PFSK-1 (cell line): ENCODE measurements at regions not wholly inside any gene's neighbourhood (a gene's known extent, or its start where the extent isn't known, plus 50 kb on each side); places are given as distances from the start of the nearest gene placed in this dataset.

Experiments
- POLR2AphosphoS5 ChIP-seq: IDR thresholded peaks from 2 replicates; pipeline ENCODE4 v1.6.1; 2012; ENCODE audit warnings: low read depth, mild to moderate bottlenecking, control low read depth, low read length, moderate library complexity
- TAF1 ChIP-seq: IDR thresholded peaks from 2 replicates; pipeline ENCODE4 v1.6.1; 2012; ENCODE audit warnings: low read length, control low read depth, borderline replicate concordance; ENCODE audit not compliant: insufficient read depth

DNA sequence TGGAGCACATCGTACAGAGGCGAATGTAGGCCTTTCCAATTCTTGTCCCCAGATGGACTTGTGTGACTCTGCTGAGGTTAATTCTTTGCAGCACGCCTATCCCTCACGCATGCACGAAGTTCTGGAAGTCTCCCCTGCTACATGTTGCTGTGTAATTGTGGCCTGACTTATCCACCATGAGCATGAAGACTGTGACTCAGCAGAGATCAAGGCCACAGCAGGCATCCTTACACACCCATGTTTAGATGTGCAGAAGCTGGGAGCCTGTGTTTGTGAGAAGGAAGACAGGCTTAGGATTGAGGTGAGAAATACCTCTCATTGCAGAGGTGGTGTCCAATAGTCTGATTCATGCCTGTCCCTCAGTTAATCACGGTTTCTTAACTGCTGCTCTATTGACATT, 135.6 kb downstream of the ICE1 start:
- TF ChIP-seq POLR2AphosphoS5 (no peak), TAF1 (no peak)
